HG02798 (cell line): ENCODE measurements at regions not wholly inside any gene's neighbourhood (a gene's known extent, or its start where the extent isn't known, plus 50 kb on each side); places are given as distances from the start of the nearest gene placed in this dataset.
"Not testable (repeated sequence)": the region's sequence is repeated elsewhere in the genome, so short reads cannot be mapped to it uniquely, and the experiment has no call there.

ENCODE experiments used
- ATAC-seq: cut with Tn5 transposase; IDR thresholded peaks from one replicate; pipeline ENCODE4 v1.9.1; 2021; ENCODE audit warnings: mild to moderate bottlenecking; ENCODE audit not compliant: unreplicated experiment, poor library complexity

GRCh38 chr5:17816944-17817343, 182.7 kb downstream of the TAF11L14 start:
- no peak for ATAC-seq

- ATAC-seq = no peak
These were observed 183.7 kb downstream of the TAF11L14 start for GRCh38 chr5:17817990-17818389.

GRCh38 chr5:17819783-17820182, 185.5 kb downstream of the TAF11L14 start:
- no peak for ATAC-seq

- ATAC-seq = no peak
These were observed 194.4 kb downstream of the TAF11L14 start for GRCh38 chr5:17828681-17829080.

GRCh38 chr5:17829456-17829855, 195.2 kb downstream of the TAF11L14 start:
- no peak for ATAC-seq

- ATAC-seq = no peak
These were observed 197.0 kb downstream of the TAF11L14 start for GRCh38 chr5:17831279-17831678.

GRCh38 chr5:17832949-17833745, 198.9 kb downstream of the TAF11L14 start:
- ATAC-seq = no peak

- ATAC-seq = no peak
These were observed 203.5 kb downstream of the TAF11L14 start for GRCh38 chr5:17837757-17838156.

GRCh38 chr5:17838469-17838868, 204.2 kb downstream of the TAF11L14 start:
- ATAC-seq = no peak

- ATAC-seq = no peak
These were observed 205.6 kb downstream of the TAF11L14 start for GRCh38 chr5:17839848-17840247.

GRCh38 chr5:17846496-17846895, 212.2 kb downstream of the TAF11L14 start:
- no peak for ATAC-seq

- no peak for ATAC-seq
These were observed 213.0 kb downstream of the TAF11L14 start for GRCh38 chr5:17847286-17847685.

- no peak for ATAC-seq
These were observed 217.9 kb downstream of the TAF11L14 start for GRCh38 chr5:17852111-17852510.

- ATAC-seq = no peak
These were observed 218.5 kb downstream of the TAF11L14 start for GRCh38 chr5:17852740-17853139.

- ATAC-seq = no peak
These were observed 220.6 kb downstream of the TAF11L14 start for GRCh38 chr5:17854901-17855300.

- ATAC-seq = no peak
These were observed 226.5 kb downstream of the TAF11L14 start for GRCh38 chr5:17860660-17861315.

GRCh38 chr5:17864903-17865302, 230.6 kb downstream of the TAF11L14 start:
- ATAC-seq = not testable (repeated sequence)

GRCh38 chr5:17865966-17866365, 231.7 kb downstream of the TAF11L14 start:
- ATAC-seq = not testable (repeated sequence)

GRCh38 chr5:17872204-17872603, 237.9 kb downstream of the TAF11L14 start:
- no peak for ATAC-seq

- ATAC-seq = no peak
These were observed 244.3 kb downstream of the TAF11L14 start for GRCh38 chr5:17878541-17878940.

GRCh38 chr5:17879276-17879675, 245.0 kb downstream of the TAF11L14 start:
- ATAC-seq = no peak

GRCh38 chr5:17880869-17881268, 246.6 kb downstream of the TAF11L14 start:
- no peak for ATAC-seq
